Epithelial cell of esophagus (primary cell): ENCODE measurements at regions not wholly inside any gene's neighbourhood (a gene's known extent, or its start where the extent isn't known, plus 50 kb on each side); places are given as distances from the start of the nearest gene placed in this dataset.
A peak's percentile ranks its signal among the peaks of the same experiment; 100 is the strongest.
"Not testable (repeated sequence)": the region's sequence is repeated elsewhere in the genome, so short reads cannot be mapped to it uniquely, and the experiment has no call there.

Experiments
- DNase-seq: peaks from one replicate; pipeline ENCODE4 v3.0.0; 2010; ENCODE audit warnings: low read depth
- H3K4me3 ChIP-seq: 2 replicates; pipeline ENCODE4 v1.5.1; 2011; ENCODE audit warnings: mild to moderate bottlenecking, low read length, control low read depth
- TF ChIP-seq, protein P1 (sequence below): IDR thresholded peaks from 2 replicates; pipeline ENCODE4 v1.5.1; 2011; ENCODE audit warnings: low read depth, mild to moderate bottlenecking, low read length, control low read depth, inconsistent platforms; ENCODE audit not compliant: insufficient read depth; ENCODE audit errors: missing control alignments

- TF ChIP-seq, protein P1, sequence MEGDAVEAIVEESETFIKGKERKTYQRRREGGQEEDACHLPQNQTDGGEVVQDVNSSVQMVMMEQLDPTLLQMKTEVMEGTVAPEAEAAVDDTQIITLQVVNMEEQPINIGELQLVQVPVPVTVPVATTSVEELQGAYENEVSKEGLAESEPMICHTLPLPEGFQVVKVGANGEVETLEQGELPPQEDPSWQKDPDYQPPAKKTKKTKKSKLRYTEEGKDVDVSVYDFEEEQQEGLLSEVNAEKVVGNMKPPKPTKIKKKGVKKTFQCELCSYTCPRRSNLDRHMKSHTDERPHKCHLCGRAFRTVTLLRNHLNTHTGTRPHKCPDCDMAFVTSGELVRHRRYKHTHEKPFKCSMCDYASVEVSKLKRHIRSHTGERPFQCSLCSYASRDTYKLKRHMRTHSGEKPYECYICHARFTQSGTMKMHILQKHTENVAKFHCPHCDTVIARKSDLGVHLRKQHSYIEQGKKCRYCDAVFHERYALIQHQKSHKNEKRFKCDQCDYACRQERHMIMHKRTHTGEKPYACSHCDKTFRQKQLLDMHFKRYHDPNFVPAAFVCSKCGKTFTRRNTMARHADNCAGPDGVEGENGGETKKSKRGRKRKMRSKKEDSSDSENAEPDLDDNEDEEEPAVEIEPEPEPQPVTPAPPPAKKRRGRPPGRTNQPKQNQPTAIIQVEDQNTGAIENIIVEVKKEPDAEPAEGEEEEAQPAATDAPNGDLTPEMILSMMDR, result no peak
- H3K4me3 ChIP-seq, result no peak overlapping the region
- no peak for DNase-seq
Observed at GRCh38 chr2:63723709-63724108, 118.0 kb upstream of the UGP2 start.

- not testable (repeated sequence) for H3K4me3 ChIP-seq, DNase-seq
Observed at GRCh38 chr2:63725212-63725611, 116.5 kb upstream of the UGP2 start.

- TF ChIP-seq, protein P1, result no peak
- DNase-seq, result no peak
- H3K4me3 ChIP-seq, result no peak overlapping the region
Observed at GRCh38 chr2:63729362-63729761, 112.3 kb upstream of the UGP2 start.

- no peak overlapping the region for H3K4me3 ChIP-seq
- DNase-seq, result no peak
- TF ChIP-seq, protein P1, result no peak
Observed at GRCh38 chr2:63729831-63730230, 111.9 kb upstream of the UGP2 start.

- no peak for DNase-seq
- TF ChIP-seq, protein P1, result no peak
- no peak overlapping the region for H3K4me3 ChIP-seq
Observed at GRCh38 chr2:63734510-63734909, 107.2 kb upstream of the UGP2 start.

GRCh38 chr2:63735263-63735662 lies 106.4 kb upstream of the UGP2 start:
- peak; percentile 40 for DNase-seq
- TF ChIP-seq, protein P1, result no peak
- no peak overlapping the region for H3K4me3 ChIP-seq

GRCh38 chr2:63735931-63736330 lies 105.8 kb upstream of the UGP2 start:
- TF ChIP-seq, protein P1, result no peak
- no peak overlapping the region for H3K4me3 ChIP-seq
- DNase-seq, result no peak

GRCh38 chr2:63736354-63736753 lies 105.3 kb upstream of the UGP2 start:
- no peak overlapping the region for H3K4me3 ChIP-seq

More at GRCh38 chr2:63736354-63736753, 105.3 kb upstream of the UGP2 start:
- no peak for DNase-seq
- TF ChIP-seq, protein P1, result no peak
